Body of pancreas (tissue), 4 donors: ENCODE measurements at regions not wholly inside any gene's neighbourhood (a gene's known extent, or its start where the extent isn't known, plus 50 kb on each side); places are given as distances from the start of the nearest gene placed in this dataset.

Experiments
- CTCF ChIP-seq, 7 experiments: fragments of 450-650 bp in 4 of 7; fragments of 200-600 bp in 3 of 7; sonication (generic) in 3 of 7; IDR thresholded peaks; one replicate each; pipeline ENCODE4 v1.5.1; 2016 to 2019; ENCODE audit warnings: antibody characterized with exemption in 7 of 7
- POLR2A ChIP-seq, 3 donors: fragments of 450-650 bp; IDR thresholded peaks; one replicate each; pipeline ENCODE4 v1.6.1; 2016; ENCODE audit warnings: antibody characterized with exemption in 3 of 3, mild to moderate bottlenecking in 2 of 3

- TF ChIP-seq POLR2A (IDR thresholded peaks at IDR 0.05) (no peak), CTCF (IDR thresholded peaks at IDR 0.05) (no peak)
Observed at GRCh38 chr4:107248571-107248970, 212.5 kb upstream of the DKK2 start.
